HG03175 (cell line): ENCODE measurements at regions not wholly inside any gene's neighbourhood (a gene's known extent, or its start where the extent isn't known, plus 50 kb on each side); places are given as distances from the start of the nearest gene placed in this dataset.
"Not testable (repeated sequence)": the region's sequence is repeated elsewhere in the genome, so short reads cannot be mapped to it uniquely, and the experiment has no call there.

Source experiments
- ATAC-seq: cut with Tn5 transposase; IDR thresholded peaks from one replicate; pipeline ENCODE4 v1.9.1; 2021; ENCODE audit warnings: mild to moderate bottlenecking, moderate library complexity; ENCODE audit not compliant: unreplicated experiment

DNA sequence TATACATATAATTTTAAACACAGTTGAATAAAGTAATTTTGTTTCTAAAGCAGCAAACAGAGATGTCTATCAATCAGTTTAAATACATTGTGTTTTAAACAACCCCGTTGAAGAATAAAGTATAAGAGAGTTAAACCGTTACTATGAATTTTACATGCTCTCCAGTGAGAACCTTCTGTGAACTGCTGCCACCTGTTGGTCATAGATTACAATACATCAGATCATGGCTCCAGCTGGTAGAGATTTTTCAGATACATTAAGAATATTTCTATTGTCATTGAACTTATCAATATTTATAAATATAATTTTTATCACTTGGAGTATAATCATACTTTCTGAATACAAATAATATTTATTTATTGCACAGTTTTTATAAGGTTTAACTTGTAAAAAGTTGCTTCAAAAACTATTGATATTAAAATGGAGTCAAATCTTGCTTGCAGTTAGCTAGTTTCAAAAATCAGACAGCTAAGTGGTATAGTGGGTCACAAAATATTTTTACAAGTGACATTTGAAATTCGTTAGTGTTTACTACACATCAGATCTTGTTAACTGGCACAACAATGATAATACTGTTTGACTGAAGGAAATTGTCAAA lies 561.2 kb upstream of the PHF14 start:
- ATAC-seq, result peak; percentile 76

DNA sequence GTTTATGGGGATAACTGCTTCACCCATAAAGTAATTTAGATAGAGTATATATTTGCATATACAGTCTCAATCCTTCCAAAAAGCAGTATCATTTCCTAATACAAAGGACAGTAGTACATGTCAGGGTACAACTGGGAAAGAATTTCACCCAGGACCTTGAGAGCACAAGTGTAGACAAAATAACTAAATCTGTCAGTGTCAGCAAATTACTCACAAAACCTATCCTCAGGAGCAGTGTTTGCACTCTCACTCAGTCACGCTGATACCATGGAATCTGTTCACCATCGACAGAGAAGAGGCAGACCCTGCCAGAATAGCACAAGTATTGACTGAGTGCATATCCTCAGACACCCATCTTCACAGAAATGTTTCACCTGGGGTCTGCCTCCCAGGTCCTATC lies 554.7 kb upstream of the PHF14 start:
- ATAC-seq, result no peak

DNA sequence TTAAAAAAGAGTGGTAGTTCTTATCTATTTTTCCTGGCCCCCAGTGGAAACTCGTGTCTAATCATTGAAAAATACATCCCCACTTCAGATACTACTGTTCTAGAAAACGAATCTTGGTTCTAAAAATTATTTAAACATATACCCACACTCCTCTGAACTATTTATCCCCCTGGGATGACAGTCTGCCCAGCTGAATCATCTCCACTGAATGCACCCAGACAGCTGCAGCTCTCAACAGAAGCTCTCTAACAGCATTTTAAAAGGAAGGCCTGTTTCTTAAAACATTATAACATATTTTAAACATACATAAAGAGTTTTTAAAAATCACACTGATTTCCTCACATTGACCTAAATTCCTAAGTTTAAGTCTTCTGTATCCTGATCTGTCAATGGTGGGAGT lies 544.6 kb upstream of the PHF14 start:
- no peak for ATAC-seq

DNA sequence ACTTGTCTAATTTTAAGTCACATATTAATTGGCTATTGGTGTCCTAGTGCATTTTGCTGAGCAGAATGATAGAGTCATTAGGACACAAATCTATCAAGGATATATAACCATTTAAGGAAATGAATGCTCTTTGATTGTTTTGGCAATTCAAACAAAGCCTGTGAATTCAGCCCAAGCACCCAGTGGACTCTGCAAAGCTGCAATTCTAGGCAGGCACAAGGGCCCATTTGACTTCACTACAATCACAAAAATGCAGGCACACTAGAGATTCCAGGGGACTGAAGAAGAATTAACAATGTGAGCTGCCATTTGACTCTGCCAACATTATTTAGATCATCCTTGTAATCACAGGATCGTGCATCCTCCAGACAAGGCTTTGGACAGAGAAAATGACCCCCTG lies 544.2 kb upstream of the PHF14 start:
- ATAC-seq, result no peak

DNA sequence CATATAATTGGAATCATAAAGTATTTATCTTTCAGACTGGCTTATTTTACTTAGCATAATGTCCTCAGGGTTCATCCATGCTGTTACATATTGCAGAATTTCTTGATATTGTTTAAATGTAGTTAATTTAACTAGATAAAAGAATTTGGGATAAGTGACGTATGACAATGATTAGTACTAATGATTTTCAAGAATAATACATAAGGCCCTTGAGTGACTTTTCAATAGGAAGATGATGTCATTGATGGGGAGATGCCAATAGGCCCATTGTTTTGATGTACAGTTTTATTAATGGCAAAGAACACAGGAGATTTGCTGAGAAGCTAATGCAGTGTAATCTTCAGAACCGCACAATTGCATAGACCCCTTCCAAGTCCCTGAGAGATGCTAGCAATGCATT lies 537.4 kb upstream of the PHF14 start:
- ATAC-seq, result no peak

DNA sequence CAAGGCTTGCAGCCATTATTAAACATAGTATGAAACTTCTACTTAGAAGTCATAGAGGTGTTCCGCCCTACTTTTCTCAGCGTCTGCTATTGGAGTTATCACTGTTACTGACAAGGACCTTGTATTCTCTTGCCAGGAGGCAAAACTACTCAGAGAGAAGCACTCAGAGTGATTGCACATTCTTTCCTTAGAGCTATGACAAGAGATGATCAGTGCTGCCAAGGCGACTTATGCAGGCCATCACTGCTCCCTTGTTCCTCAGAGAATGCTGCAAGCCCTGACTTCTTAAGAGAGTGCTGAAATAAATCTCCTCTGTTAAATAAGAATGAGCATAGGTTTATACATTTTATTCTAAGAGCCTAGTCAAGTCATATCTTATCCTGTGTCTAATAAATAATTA lies 534.6 kb upstream of the PHF14 start:
- no peak for ATAC-seq

DNA sequence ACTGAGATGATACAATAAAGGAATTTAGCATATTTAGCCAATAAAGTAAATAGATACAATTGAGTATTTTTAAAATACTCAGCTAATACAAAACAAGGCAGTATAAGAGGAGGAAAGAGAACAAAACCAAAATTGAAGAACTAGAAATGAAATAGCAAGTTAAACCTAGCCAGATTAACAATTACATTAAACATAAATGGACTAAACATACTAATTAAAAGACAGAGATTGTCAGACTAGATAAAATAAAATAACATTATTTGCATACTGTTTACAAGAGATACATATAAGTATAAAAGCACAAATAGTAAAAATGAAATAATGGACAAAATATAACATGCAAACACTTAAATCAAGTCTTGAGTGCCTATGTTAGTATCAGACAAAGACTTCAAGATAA lies 517.7 kb upstream of the PHF14 start:
- ATAC-seq, result no peak

DNA sequence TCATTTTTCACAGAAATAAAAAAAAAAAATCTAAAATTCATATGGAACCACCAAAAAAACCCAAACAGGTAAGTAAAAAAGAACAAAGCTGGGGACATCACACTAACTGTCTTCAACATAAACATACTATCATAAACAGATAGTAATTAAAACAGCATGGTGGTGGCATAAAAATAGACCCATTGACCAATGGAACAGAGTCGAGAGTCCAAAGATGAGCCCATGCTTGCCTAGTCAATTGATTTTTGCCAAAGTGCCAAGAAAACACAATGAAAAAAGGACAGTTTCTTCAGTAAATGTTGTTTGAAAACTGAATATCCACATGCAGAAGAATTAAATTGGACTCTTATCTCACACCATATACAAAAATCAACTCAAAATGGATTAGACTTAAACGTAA lies 513.2 kb upstream of the PHF14 start:
- ATAC-seq, result no peak

DNA sequence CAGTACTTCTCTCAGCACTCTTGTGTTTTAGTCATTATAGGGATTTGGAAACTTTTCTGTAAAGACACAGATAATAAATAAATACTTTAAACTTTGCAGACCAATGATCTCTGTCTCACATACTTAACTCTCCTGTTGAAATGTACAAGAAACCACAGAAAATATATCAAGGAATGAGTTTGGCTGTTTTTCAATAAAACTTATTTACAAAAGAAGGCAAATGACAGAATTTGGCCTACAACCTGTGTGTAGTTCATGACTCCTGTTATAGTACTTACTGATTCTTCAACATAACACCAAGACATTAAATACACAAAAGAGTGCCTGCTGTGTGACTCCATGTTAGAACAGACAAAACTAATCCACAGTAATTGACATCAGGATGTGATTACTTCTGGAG lies 510.0 kb upstream of the PHF14 start:
- ATAC-seq, result no peak

DNA sequence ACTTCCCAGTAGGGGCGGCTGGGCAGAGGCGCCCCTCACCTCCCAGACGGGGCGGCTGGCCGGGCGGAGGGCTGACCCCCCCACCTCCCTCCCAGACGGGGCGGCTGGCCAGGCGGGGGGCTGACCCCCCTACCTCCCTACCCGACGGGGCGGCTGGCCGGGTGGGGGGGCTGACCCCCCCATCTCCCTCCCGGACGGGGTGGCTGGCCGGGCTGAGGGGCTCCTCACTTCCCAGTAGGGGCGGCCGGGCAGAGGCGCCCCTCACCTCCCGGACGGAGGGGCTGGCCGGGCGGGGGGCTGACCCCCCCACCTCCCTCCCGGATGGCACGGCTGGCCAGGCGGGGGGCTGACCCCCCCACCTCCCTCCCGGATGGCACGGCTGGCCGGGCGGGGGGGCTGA lies 508.1 kb upstream of the PHF14 start:
- ATAC-seq, result not testable (repeated sequence)

DNA sequence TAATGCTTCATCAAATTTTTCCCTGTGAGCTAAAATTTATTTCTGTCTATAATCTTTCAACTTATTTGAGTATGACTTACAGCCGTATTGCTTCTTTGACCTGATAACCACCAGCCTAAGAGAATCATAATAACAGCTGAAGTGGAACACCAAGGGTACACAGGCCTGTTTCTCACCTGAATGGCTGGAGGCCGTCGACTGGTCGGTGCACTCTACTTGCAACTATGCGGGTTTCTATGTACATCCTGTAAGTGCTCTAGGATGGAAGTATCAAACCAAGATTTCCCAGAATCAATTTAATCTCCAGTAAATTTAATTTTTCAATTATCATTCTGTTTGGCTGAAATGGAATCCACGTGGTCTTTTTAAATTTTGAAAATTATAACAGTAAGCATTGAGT lies 504.8 kb upstream of the PHF14 start:
- ATAC-seq, result no peak

DNA sequence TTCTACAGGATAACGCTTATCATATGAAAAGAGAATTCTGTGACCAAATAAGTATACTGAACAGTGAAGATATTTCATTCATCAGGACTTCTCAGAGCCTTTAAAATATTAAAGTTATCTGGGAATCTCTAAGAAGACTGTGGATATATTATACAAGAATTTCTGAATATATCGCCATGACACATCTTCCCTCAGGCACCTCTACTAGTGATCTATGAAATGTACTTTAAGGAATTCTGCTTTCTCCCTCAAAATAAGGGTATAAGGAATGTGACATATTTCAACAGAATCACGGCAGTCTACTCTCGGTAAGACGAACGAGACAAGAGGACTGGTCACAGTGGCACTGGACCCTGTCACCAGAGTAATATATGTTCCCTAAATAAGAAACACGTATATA lies 504.2 kb upstream of the PHF14 start:
- ATAC-seq, result no peak

DNA sequence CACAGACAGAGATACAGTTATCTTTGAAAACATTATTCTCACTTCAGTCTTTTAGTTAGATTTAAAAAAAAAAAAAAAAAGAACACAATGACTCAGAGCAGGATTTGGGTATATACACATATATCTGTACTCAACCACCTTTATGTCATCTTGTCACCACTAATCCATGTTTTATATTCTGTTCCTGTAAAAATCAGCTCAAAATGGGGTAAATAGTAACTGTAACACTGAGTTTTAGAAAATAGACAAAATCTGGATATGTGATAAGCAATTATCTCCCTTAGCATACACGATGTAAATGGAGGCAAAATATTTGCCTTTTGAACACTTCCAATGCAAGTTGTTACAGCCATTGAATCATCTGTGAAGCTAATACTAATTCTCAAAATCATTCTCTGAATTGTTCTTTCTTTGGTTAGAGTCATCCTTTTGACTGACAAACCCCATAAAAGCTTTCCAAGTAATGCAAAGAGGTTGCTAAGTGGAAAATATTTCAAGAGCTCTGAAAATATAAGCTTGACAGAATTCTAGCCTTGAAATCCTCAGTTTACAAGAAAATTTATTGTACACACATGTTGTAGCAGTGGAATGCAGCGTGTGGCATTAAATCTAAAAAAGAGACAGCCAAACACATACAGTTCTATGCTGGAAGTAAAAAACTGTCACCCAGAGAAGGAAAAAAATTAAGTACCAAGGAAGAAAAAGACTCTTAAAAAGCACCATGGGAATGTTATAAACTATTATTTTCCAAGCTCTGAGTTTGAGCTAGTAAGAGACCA lies 502.2 kb upstream of the PHF14 start:
- no peak for ATAC-seq

DNA sequence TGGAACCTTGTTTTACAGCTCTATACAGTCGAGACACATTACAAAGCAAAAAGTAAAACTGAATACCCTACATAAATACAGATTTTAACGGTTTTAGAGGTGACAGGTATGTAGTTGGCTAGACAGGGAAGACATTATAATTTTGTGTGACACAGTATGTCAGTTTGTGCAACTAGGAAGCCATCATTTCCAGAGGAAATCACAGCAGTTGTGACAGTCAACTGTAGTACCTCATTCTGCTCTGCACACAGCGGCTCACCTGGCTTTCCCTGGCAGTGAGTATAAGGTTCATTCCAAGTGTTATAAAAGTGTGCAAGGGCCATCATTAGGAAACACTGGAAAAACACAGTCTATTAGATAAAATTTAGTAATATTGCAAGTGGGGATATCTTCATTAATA lies 501.6 kb upstream of the PHF14 start:
- no peak for ATAC-seq

DNA sequence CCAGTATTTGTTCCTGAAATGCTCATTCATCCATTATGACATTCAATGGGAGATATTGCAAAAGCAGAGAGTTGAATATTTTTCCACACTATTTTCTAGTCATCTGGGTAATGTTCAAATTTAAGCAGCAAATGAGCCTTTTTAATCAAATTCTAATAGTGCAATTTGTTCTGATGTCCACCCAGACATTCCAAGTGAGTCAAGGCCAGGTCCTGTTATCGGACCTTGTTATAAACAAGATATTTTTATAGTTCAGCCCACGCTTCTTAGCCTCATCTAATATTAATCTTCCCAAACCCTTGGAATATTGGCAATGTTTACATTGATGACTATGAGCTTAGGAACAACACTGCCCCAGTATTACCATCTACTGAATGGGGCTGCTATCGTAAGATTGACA lies 500.1 kb upstream of the PHF14 start:
- no peak for ATAC-seq

DNA sequence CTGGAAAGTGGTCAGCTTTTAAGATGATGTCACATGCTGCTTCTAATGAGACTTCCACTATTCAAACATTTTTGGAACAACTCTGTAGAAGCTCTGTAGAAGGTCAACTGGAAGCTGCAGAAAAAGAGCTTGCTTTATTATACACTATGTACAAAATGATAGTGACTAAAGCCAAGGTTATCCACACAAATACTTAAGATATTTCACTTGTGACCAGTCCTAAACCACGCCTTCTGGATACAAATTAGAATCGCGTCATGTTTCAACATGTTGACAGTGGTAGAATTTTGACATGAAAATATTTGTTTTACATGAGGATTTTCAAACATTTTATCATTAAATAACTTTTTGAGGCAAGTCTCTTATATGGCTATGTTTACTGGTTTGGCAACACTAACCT lies 499.6 kb upstream of the PHF14 start:
- no peak for ATAC-seq

DNA sequence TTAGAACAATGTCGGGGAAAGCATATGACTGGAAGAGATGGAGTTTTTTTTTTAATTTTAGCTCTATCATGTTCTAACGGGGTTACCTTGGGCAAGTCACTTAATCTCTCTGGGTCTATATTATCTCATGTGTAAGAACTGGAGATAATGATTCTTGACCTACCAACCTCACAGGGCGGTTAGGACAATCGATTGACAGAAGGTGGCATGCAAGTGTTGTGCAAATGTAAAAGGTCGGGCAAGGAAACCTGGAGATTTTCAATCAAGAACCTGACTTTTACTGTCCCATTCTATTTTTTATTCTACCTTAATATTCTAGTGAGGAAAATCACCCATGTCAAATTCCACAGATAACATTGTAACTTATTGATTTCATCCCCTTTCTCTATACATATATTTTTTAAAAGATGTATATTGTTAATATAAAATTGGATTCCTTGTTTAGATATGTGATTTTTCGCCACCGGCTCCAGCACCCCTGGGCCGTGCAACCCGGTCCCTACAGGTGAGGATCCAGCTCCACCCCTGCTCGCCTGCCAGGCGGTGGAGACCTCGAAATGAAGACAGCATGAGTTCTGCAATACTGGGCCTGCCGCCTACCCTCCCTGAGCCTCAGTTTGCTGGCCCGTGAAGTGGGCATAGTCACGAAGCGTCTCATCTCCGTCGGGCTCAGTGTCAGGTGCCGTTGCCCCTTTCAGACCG lies 497.6 kb upstream of the PHF14 start:
- no peak for ATAC-seq

DNA sequence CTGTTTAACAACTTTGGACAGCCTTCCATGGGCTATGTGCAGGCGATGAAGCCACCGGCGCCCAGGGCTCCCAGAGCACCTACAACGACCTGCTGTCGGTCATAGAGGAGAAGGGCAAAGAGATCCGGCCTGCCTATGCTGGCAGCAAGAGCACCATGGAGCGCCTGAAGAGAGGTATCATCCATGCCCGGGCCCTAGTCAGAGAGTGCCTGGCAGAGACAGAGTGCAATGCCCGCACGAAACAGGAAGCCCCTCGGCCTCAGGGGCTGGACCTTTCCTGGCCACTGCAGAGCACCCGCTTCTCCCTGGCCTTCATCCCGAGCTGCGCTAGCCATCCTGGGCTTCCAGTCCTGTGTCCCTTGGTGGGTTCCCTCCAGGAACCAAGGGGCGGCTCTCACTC lies 497.0 kb upstream of the PHF14 start:
- no peak for ATAC-seq

DNA sequence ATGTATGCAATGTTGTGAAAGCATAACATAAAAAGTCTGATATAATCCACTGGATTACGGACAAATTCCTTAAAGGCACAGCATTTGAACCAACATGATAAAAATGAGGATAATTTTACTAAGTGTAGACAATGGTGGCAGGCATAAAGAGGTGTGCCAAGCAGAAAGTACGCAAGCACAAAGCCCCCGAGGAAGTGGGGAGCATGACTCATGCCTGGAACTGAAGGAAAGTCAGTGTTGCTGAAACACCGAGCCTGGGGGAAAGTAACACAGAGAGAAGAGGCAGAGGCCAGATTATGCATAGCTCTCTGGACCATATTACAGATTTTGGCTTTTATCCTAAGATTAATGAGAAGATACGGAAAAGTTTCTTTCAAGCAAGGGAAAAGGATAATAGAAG lies 490.0 kb upstream of the PHF14 start:
- no peak for ATAC-seq

DNA sequence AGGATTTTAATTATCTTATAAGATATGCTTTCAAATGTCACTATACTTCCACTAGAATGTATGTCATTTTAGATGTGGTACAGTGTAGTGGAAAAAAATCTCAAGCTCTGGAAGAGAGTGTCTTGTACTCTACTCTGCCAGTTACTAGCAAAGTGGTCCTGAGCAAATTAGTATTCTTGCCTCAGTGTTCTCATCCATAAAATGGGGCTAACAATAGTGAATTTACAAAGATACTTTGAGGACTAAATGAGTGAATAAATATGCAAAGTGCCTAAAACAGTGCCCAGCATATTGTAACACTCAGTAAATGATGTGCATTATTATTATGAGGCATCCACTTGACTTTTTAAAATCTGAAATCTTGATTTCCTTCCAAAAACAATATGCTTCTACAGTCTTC lies 488.9 kb upstream of the PHF14 start:
- no peak for ATAC-seq

DNA sequence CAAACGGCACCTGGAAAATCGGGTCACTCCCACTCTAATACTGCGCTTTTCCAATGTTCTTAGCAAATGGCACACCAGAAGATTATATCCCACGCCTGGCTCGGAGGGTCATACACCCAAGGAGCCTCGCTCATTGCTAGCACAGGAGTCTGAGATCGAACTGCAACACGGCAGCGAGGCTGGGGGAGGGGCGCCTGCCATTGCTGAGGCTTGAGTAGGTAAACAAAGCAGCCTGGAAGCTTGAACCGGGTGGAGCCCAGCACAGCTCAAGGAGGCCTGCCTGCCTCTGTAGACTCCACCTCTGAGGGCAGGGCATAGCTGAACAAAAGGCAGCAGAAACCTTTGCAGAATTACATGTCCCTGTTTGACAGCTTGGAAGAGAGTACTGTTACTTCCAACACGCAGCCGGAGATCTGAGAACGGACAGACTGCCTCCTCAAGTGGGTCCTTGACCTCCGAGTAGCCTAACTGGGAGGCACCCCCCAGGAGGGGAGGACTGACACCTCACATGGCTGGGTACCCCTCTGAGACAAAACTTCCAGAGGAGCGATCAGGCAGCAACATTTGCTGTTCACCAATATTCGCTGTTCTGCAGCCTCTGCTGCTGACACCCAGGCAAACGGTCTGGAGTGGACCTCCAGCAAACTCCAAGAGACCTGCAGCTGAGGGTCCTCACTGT lies 472.3 kb upstream of the PHF14 start:
- not testable (repeated sequence) for ATAC-seq

DNA sequence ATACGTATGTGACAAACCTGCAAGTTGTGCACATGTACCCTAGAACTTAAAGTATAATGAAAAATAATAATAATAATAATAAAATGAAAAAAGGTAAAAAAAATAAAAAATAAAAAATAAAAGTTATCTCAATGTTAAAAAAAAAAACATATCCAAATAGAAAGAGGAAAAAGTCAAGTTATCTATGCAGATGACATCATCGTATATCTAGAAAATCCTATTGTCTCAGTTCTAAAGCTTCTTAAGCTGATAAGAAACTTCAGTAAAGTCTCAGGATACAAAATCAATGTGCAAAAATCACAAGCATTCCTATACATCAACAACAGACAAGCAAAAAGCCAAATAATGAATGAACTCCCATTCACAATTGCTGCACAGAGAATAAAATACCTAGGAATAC lies 466.6 kb upstream of the PHF14 start:
- ATAC-seq, result no peak
